ENCODE measurements at regions not wholly inside any gene's neighbourhood (a gene's known extent, or its start where the extent isn't known, plus 50 kb on each side); places are given as distances from the start of the nearest gene placed in this dataset.

DNA sequence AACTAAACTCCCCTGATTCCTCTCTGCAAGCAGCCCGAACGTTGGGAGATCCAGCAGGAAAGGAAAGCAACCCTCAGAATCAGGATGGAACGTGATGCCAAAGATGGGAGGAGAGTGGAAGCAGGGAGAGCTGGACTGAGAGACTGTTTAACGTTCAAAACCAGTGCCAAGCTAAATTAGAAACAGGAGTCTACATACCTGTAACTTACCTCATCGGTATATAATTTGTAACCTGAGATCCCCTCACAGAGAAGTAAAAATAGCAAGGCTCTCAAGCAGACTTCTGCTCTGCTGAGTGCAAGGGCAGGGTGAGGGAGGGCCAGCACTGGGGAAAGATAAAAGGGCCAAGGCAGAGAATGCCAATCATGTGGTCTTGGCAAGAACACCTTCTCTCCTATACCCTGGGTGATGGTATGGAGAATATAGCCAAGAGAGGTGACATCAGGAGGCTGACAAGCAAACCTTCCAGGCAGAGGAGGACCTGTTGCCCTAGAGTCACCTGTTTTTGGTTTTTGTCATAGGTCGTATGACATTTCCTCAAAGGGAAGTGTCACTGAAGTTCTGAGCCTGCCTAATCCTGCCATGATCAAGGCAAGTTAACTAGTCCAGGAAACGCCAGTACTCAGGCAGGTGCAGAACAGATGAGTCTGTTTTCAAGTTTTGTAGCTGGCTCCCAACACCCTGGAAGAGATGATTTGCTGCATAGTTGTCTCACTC lies 472.0 kb downstream of the NFIB start:
- Histone ChIP-seq H3K27me3 (no peaks in the 10 kb centered on the region), H3K36me3 (no peaks in the 10 kb centered on the region), H3K9me3 (ENCODE audit: low read depth) (peaks cover 4% of the 10 kb centered on the region), H3K27ac (peak overlapping the region; percentile 86), H3K4me1 (ENCODE audit: low read depth) (peaks cover 15% of the 10 kb centered on the region), H3K4me3 (no peak overlapping the region)
- TF ChIP-seq, protein P1, sequence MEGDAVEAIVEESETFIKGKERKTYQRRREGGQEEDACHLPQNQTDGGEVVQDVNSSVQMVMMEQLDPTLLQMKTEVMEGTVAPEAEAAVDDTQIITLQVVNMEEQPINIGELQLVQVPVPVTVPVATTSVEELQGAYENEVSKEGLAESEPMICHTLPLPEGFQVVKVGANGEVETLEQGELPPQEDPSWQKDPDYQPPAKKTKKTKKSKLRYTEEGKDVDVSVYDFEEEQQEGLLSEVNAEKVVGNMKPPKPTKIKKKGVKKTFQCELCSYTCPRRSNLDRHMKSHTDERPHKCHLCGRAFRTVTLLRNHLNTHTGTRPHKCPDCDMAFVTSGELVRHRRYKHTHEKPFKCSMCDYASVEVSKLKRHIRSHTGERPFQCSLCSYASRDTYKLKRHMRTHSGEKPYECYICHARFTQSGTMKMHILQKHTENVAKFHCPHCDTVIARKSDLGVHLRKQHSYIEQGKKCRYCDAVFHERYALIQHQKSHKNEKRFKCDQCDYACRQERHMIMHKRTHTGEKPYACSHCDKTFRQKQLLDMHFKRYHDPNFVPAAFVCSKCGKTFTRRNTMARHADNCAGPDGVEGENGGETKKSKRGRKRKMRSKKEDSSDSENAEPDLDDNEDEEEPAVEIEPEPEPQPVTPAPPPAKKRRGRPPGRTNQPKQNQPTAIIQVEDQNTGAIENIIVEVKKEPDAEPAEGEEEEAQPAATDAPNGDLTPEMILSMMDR (IDR thresholded peaks at IDR 0.05; ENCODE audit: low read depth, low read length) = no peak
- DNase-seq (ENCODE audit: low read depth in 1 of 2, low spot score in 1 of 2) = peak in 1 of 2 donors; percentile 72

DNA sequence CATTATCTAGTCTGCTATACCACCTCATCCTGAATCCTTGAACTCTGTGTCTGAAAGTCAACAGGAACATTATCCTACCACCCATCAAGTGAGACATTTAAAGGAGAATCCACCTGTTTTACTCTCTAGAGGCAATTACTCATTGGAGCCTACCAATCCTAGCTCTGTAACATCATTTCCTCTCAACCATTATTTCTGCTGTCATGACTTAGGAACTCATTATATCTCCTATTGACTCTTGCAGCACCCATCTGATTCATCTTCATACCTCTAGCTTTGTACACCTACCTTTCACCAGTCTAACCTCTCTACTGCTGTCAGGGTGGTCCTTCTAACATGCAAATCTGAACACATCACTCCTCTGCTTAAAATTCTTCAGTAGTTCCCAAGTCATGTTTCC lies 481.5 kb downstream of the NFIB start:
- TF ChIP-seq, protein P1 (IDR thresholded peaks at IDR 0.05; ENCODE audit: low read depth, low read length) = no peak
- H3K4me1 ChIP-seq (ENCODE audit: low read depth) = no peaks in the 10 kb centered on the region
- no peaks in the 10 kb centered on the region for H3K9me3 ChIP-seq (ENCODE audit: low read depth)
- H3K4me3 ChIP-seq = no peak overlapping the region
- no peak overlapping the region for H3K27ac ChIP-seq
- DNase-seq (ENCODE audit: low read depth in 1 of 2, low spot score in 1 of 2) = no peak
- no peaks in the 10 kb centered on the region for H3K36me3 ChIP-seq
- no peaks in the 10 kb centered on the region for H3K27me3 ChIP-seq

DNA sequence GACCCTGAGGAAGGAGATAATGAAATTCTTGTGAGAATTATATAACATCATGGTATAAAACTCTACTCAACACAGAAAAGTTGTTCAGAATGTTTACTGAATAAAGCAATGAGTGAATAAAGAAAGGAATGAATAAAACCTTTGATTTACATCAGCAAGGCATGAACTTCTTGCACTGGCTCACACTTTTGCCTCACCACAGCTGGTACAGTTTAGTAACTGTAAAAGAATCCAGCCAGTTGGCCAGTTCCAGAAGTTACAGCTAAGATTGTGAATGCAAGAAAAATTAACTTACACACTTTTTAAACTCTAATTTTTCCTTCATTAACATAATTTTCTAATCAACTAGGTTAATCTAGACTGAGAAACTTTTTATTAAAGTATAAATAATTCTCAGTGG lies 490.9 kb downstream of the NFIB start:
- Histone ChIP-seq H3K27me3 (no peaks in the 10 kb centered on the region), H3K36me3 (no peaks in the 10 kb centered on the region), H3K9me3 (ENCODE audit: low read depth) (no peaks in the 10 kb centered on the region), H3K4me3 (no peak overlapping the region), H3K4me1 (ENCODE audit: low read depth) (no peaks in the 10 kb centered on the region), H3K27ac (no peak overlapping the region)
- peak in 1 of 2 donors; percentile 30 for DNase-seq (ENCODE audit: low read depth in 1 of 2, low spot score in 1 of 2)
- TF ChIP-seq, protein P1 (IDR thresholded peaks at IDR 0.05; ENCODE audit: low read depth, low read length) = no peak

DNA sequence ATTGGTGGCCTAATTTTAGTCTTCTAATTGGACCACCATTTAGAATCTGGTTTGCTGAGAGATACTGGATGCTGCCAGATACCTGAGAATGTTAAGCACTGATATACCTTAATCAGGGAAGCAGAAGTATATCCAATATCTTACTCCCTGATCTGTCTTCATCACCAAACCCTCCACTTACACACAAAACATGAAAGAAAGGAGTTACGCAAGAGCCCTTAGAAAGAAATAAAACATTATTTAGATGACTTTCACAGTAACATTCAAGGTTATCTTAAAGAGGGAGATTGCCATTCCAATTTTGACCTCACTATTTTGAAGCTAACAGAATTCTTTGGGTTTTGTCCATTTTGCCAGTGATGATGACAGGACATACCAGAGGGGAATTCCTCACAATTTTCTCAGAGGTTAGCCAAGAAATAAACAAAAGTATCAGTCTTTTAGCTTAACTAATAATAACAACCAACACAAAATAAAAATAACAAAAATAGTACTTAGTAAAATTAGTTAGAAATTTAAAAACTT lies 496.1 kb downstream of the NFIB start:
- Histone ChIP-seq H3K27me3 (no peaks in the 10 kb centered on the region), H3K4me1 (ENCODE audit: low read depth) (no peaks in the 10 kb centered on the region), H3K4me3 (no peak overlapping the region), H3K36me3 (no peaks in the 10 kb centered on the region), H3K9me3 (ENCODE audit: low read depth) (no peaks in the 10 kb centered on the region), H3K27ac (no peak overlapping the region)
- TF ChIP-seq, protein P1 (IDR thresholded peaks at IDR 0.05; ENCODE audit: low read depth, low read length) = no peak
- peak in 1 of 2 donors; percentile 54 for DNase-seq (ENCODE audit: low read depth in 1 of 2, low spot score in 1 of 2)

DNA sequence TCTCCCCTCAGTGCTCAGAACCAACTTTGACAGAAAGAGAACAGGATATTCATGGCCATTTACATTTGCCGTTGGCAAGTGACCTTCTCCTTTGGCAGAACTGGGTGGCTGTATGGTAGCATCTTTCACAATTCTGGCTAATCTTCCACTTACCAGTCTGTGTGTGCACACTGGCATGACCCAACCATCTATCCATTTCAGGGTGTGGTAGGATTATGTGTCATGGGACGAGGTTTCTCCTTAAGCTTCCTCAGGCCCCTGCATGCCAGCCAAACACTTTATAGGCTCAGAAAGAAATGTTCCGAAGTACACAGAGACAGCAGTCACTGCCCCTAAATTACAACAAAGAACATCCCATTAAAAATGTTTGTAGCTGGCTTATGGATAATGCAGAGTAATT lies 497.1 kb downstream of the NFIB start:
- no peak overlapping the region for H3K27ac ChIP-seq
- no peaks in the 10 kb centered on the region for H3K4me1 ChIP-seq (ENCODE audit: low read depth)
- no peaks in the 10 kb centered on the region for H3K9me3 ChIP-seq (ENCODE audit: low read depth)
- no peaks in the 10 kb centered on the region for H3K27me3 ChIP-seq
- no peak overlapping the region for H3K4me3 ChIP-seq
- DNase-seq (ENCODE audit: low read depth in 1 of 2, low spot score in 1 of 2) = no peak
- H3K36me3 ChIP-seq = no peaks in the 10 kb centered on the region
- TF ChIP-seq, protein P1 (IDR thresholded peaks at IDR 0.05; ENCODE audit: low read depth, low read length) = no peak
